Esophagus muscularis mucosa (tissue), 4 donors: ENCODE measurements at regions not wholly inside any gene's neighbourhood (a gene's known extent, or its start where the extent isn't known, plus 50 kb on each side); places are given as distances from the start of the nearest gene placed in this dataset.

ENCODE experiments used
- CTCF ChIP-seq, 3 experiments: fragments of 200-600 bp in 2 of 3; fragments of 450-650 bp in 1 of 3; sonication (generic) in 2 of 3; IDR thresholded peaks; one replicate each; pipeline ENCODE4 v1.5.1; 2017 to 2019; ENCODE audit warnings: antibody characterized with exemption in 3 of 3, mild to moderate bottlenecking in 2 of 3, moderate library complexity in 1 of 3
- EP300 ChIP-seq: sonication (generic); formaldehyde crosslinking; IDR thresholded peaks from one replicate; pipeline ENCODE4 v1.6.1; 2017; ENCODE audit warnings: antibody characterized with exemption
- POLR2A ChIP-seq: fragments of 450-650 bp; IDR thresholded peaks from one replicate; pipeline ENCODE4 v1.6.1; 2017; ENCODE audit warnings: antibody characterized with exemption, moderate library complexity, mild to moderate bottlenecking, low read depth

- TF ChIP-seq CTCF (IDR thresholded peaks at IDR 0.05): no peak
- TF ChIP-seq EP300: no peak
- no peak for TF ChIP-seq POLR2A
Observed at GRCh38 chr22:22986640-22987039, 83.7 kb upstream of the GNAZ start.
